Endothelial cell of umbilical vein (primary cell): ENCODE measurements at regions not wholly inside any gene's neighbourhood (a gene's known extent, or its start where the extent isn't known, plus 50 kb on each side); places are given as distances from the start of the nearest gene placed in this dataset.

Experiments
- BruUV-seq: library from RNA; stranded (reverse); fragments of 400-500 nt; replicated peaks from 2 replicates; lab custom pipeline; 2021; lab: Mats Ljungman, UMichigan
- CTCF ChIA-PET: fragments of 300-600, 350-600 bp; sonication (Branson Sonifier 250); formaldehyde crosslinking; loops from one replicate; lab custom pipeline; 2021; ENCODE audit warnings: antibody characterized with exemption, inconsistent platforms; lab: Charles Lee
- POLR2A ChIA-PET: fragments of 300-600, 350-600 bp; sonication (Branson Sonifier 250); formaldehyde crosslinking; loops from one replicate; lab custom pipeline; 2021; ENCODE audit warnings: antibody characterized with exemption, inconsistent platforms; lab: Charles Lee
- DNase-seq: peaks from one replicate; pipeline ENCODE4 v3.0.0-alpha.2; 2011; ENCODE audit warnings: low read depth, low spot score
- FAIRE-seq: peaks from 2 replicates; lab custom pipeline; 2011; peaks lifted over from hg19 to GRCh38; lab: Jason Lieb, UNC
- H2AFZ ChIP-seq: 2 replicates; pipeline ENCODE4 v1.6.0; 2012; ENCODE audit warnings: low read depth, low read length, control low read depth, inconsistent platforms
- H3K27ac ChIP-seq: 2 replicates; pipeline ENCODE4 v1.5.1; 2011; ENCODE audit warnings: low read depth, mild to moderate bottlenecking, control low read depth, low read length, moderate library complexity; ENCODE audit not compliant: insufficient read depth
- H3K27me3 ChIP-seq, 2 experiments: 2 replicates each; pipeline versions ENCODE4 v1.6.0 to v1.6.1; 2011; ENCODE audit warnings: low read length in 2 of 2, mixed read lengths in 1 of 2; ENCODE audit not compliant: control insufficient read depth in 2 of 2, insufficient read depth in 2 of 2
- H3K36me3 ChIP-seq, 2 experiments: 2 replicates in 1 of 2; 3 replicates in 1 of 2; pipeline ENCODE4 v1.5.1; 2011; ENCODE audit warnings: low read length in 2 of 2, mild to moderate bottlenecking in 1 of 2, moderate library complexity in 1 of 2; ENCODE audit not compliant: control insufficient read depth in 2 of 2, insufficient read depth in 2 of 2; ENCODE audit errors: extremely low read depth in 1 of 2
- H3K4me1 ChIP-seq: 3 replicates; pipeline ENCODE4 v1.5.1; 2011; ENCODE audit warnings: mild to moderate bottlenecking, low read length; ENCODE audit not compliant: control insufficient read depth, insufficient read depth; ENCODE audit errors: extremely low read depth
- H3K4me2 ChIP-seq: 2 replicates; pipeline ENCODE4 v1.6.1; 2011; ENCODE audit warnings: low read length, control low read depth, mixed read lengths; ENCODE audit not compliant: insufficient read depth
- H3K4me3 ChIP-seq, 3 experiments: fragments of 200-600 bp in 1 of 3; sonication (generic), shearing (Covaris generic) in 1 of 3; replicated peaks in 1 of 3; 2 replicates each; pipeline ENCODE4 v1.5.1; 2011 to 2016; ENCODE audit warnings: control low read depth in 3 of 3, low read length in 3 of 3, mild to moderate bottlenecking in 2 of 3, inconsistent platforms in 1 of 3, low read depth in 1 of 3, moderate library complexity in 1 of 3; ENCODE audit not compliant: insufficient read depth in 1 of 3
- H3K79me2 ChIP-seq: 2 replicates; pipeline ENCODE4 v1.6.0; 2012; ENCODE audit warnings: low read length, inconsistent platforms; ENCODE audit not compliant: control insufficient read depth, insufficient read depth
- H3K9ac ChIP-seq: replicated peaks from 2 replicates; pipeline ENCODE3; 2011; ENCODE audit warnings: low read length, control low read depth; ENCODE audit not compliant: insufficient read depth; ENCODE audit errors: extremely low read depth
- H3K9me1 ChIP-seq: replicated peaks from 3 replicates; pipeline ENCODE4 v1.6.0; 2011; ENCODE audit warnings: mild to moderate bottlenecking, low read length; ENCODE audit not compliant: control insufficient read depth, insufficient read depth; ENCODE audit errors: extremely low read depth
- H3K9me3 ChIP-seq: replicated peaks from 2 replicates; pipeline ENCODE4 v1.5.1; 2012; ENCODE audit warnings: low read length, inconsistent platforms; ENCODE audit not compliant: control insufficient read depth, insufficient read depth
- H4K20me1 ChIP-seq: replicated peaks from 2 replicates; pipeline ENCODE3; 2011; ENCODE audit warnings: mild to moderate bottlenecking, low read length; ENCODE audit not compliant: control insufficient read depth, insufficient read depth; ENCODE audit errors: extremely low read depth
- CTCF ChIP-seq, 2 donors: IDR thresholded peaks; 1 replicate in 1 of 2; 2 replicates in 1 of 2; pipeline ENCODE4 v1.5.1; 2011; ENCODE audit warnings: low read length in 2 of 2, mild to moderate bottlenecking in 2 of 2, moderate library complexity in 2 of 2, control low read depth in 1 of 2, inconsistent platforms in 1 of 2, low read depth in 1 of 2; ENCODE audit not compliant: insufficient read depth in 1 of 2; ENCODE audit errors: extremely low read depth in 1 of 2
- EZH2 ChIP-seq: IDR thresholded peaks from 2 replicates; pipeline ENCODE4 v1.6.1; 2012; ENCODE audit warnings: borderline replicate concordance, low read depth, mild to moderate bottlenecking, moderate library complexity, low read length, inconsistent platforms; ENCODE audit not compliant: severe bottlenecking
- FOS ChIP-seq: IDR thresholded peaks from 2 replicates; pipeline ENCODE4 v1.6.1; 2011; ENCODE audit warnings: mild to moderate bottlenecking, low read length, moderate library complexity, borderline replicate concordance; ENCODE audit not compliant: insufficient read depth
- GATA2 ChIP-seq: IDR thresholded peaks from 2 replicates; pipeline ENCODE4 v1.7.0; 2011; ENCODE audit warnings: low read depth, mild to moderate bottlenecking, moderate library complexity, mixed read lengths, low read length; ENCODE audit not compliant: insufficient read length, insufficient read depth
- JUN ChIP-seq: IDR thresholded peaks from 2 replicates; pipeline ENCODE4 v1.6.1; 2011; ENCODE audit warnings: borderline replicate concordance, low read depth; ENCODE audit not compliant: insufficient read length, insufficient read depth
- MYC ChIP-seq: IDR thresholded peaks from one replicate; pipeline ENCODE4 v1.6.1; 2011; ENCODE audit warnings: mild to moderate bottlenecking, low read depth, low read length
- POLR2A ChIP-seq: IDR thresholded peaks from 2 replicates; pipeline ENCODE4 v1.6.1; 2012; ENCODE audit warnings: low read depth, mild to moderate bottlenecking, control low read depth, low read length
- POLR2AphosphoS5 ChIP-seq: IDR thresholded peaks from 2 replicates; pipeline ENCODE4 v1.6.1; 2012; ENCODE audit warnings: low read depth, mild to moderate bottlenecking, control low read depth, low read length, moderate library complexity; ENCODE audit not compliant: insufficient read depth
- dilution Hi-C: fragments of 300-500 bp; cut with MboI; formaldehyde crosslinking; loops from one replicate; pipeline ENCODE4 v1.15.0; 2019; ENCODE audit warnings: low sequenced_read_pairs; ENCODE audit not compliant: extremely low pct_ligation_motif_present
- intact Hi-C: fragments of 100-400 bp; cut with micrococcal nuclease; formaldehyde crosslinking; loops from one replicate; pipeline ENCODE4 v1.10.0; 2022
- TF ChIP-seq, protein P1 (sequence below): IDR thresholded peaks from 2 replicates; pipeline ENCODE4 v1.6.1; 2011; ENCODE audit not compliant: insufficient read depth, insufficient read length

DNA sequence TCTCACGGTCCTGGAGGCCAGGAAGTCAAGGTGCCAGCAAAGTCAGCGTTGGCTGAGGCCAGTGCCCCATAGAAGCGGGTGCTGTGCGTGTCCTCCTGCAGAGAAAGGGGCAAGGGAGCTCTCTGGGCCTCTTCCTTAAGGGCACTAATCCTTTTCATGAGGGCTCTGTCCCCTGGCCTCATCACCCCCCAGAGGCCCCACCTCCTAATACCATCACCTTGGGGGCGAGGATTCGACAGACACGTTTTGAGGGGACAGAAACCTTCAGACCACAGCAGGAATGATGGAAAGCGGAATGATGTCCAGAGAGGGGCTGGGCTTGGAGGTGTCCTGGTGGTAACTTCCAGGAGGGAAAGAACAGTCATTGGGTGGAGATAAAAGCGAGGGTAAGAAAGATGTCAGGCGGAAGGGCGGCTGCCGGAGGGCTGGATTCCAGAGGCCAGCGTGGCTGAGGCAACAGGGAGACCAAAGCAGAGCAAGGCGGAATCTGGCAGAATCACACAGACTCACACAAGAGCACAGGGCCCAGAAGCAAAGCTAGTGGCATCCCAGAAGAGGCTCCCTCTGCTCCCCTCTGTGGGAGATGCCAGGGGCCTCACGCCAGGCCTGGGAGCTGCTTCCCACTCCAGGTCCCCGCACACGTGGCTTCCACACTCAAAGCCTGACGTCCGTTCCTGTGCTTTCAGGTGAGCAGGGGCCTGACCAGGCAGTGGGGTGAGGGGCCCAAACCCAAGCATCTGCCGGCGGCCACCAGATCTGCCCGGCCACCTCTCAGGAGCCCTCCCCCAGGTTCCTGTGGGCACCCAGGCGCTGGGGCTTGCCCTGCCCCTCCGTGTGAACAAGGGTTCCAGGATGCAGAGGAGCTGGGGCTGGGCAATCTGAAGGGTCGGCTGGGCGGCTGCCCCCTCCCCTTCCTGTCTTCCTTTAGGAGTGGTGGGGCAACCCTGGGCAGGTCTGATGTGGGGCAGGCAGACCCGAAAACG, 784.5 kb downstream of the BRD1 start:
- Histone ChIP-seq H4K20me1 (no peaks in the 10 kb centered on the region), H3K36me3 (no peaks in the 10 kb centered on the region), H3K79me2 (no peaks in the 10 kb centered on the region), H3K4me1 (no peaks in the 10 kb centered on the region), H3K4me2 (no peak overlapping the region), H3K4me3 (no peak overlapping the region), H3K9me1 (no peaks in the 10 kb centered on the region), H3K9ac (no peak overlapping the region), H3K9me3 (no peaks in the 10 kb centered on the region), H2AFZ (no peak overlapping the region), H3K27ac (no peak overlapping the region), H3K27me3 (no peaks in the 10 kb centered on the region)
- dilution Hi-C loops (no loop called here), intact Hi-C loops (no loop called here)
- ChIA-PET POLR2A (no interaction called here), CTCF (no interaction called here)
- TF ChIP-seq MYC (no peak), POLR2A (no peak), EZH2 (no peak), CTCF (IDR thresholded peaks at IDR 0.05; ENCODE audit: extremely low read depth in 1 of 2, insufficient read depth in 1 of 2, low read depth in 1 of 2, low read length in 2 of 2) (no peak), POLR2AphosphoS5 (no peak), JUN (no peak), GATA2 (no peak), FOS (no peak)
- TF ChIP-seq, protein P1, sequence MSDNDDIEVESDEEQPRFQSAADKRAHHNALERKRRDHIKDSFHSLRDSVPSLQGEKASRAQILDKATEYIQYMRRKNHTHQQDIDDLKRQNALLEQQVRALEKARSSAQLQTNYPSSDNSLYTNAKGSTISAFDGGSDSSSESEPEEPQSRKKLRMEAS = no peak
- BruUV-seq = no TSS peak
- FAIRE-seq (no peak), DNase-seq (no peak)
